GM06990 (cell line): ENCODE measurements at regions not wholly inside any gene's neighbourhood (a gene's known extent, or its start where the extent isn't known, plus 50 kb on each side); places are given as distances from the start of the nearest gene placed in this dataset.

Experiments used
- DNase-seq: peaks from one replicate; pipeline ENCODE4 v3.0.0-alpha.2; 2011; ENCODE audit not compliant: insufficient read length; ENCODE audit errors: extremely low read depth
- H3K27me3 ChIP-seq: replicated peaks from 2 replicates; pipeline ENCODE4 v1.6.0; 2011; ENCODE audit warnings: low read length; ENCODE audit not compliant: control insufficient read depth, insufficient read depth
- H3K36me3 ChIP-seq: 2 replicates; pipeline ENCODE4 v1.5.1; 2011; ENCODE audit warnings: low read length; ENCODE audit not compliant: control insufficient read depth, insufficient read depth
- H3K4me3 ChIP-seq: replicated peaks from 2 replicates; pipeline ENCODE4 v1.5.1; 2011; ENCODE audit warnings: low read depth, mild to moderate bottlenecking, control low read depth, low read length
- CTCF ChIP-seq: IDR thresholded peaks from 2 replicates; pipeline ENCODE4 v1.5.1; 2011; ENCODE audit warnings: low read length, control low read depth, mild to moderate bottlenecking, inconsistent platforms; ENCODE audit not compliant: insufficient read depth, poor library complexity, severe bottlenecking

- TF ChIP-seq CTCF = no peak
- Histone ChIP-seq H3K4me3 (no peak overlapping the region), H3K36me3 (no peaks in the 10 kb centered on the region), H3K27me3 (no peaks in the 10 kb centered on the region; the same call in 1 of the 2 replicates)
- DNase-seq = no peak
These were observed 138.3 kb upstream of the SALL1 start for GRCh38 chr16:51289336-51289735.

- no peak for TF ChIP-seq CTCF
- no peaks in the 10 kb centered on the region for H3K36me3 ChIP-seq
- no peak for DNase-seq
These were observed 136.2 kb upstream of the SALL1 start for GRCh38 chr16:51287121-51287755.

GRCh38 chr16:51286272-51286671 lies 135.2 kb upstream of the SALL1 start:
- Histone ChIP-seq H3K4me3 (no peak overlapping the region), H3K36me3 (no peaks in the 10 kb centered on the region), H3K27me3 (no peaks in the 10 kb centered on the region; the same call in 1 of the 2 replicates)
- no peak for TF ChIP-seq CTCF
- DNase-seq = no peak

More at GRCh38 chr16:51287121-51287755, 136.2 kb upstream of the SALL1 start:
- H3K27me3 ChIP-seq = no peaks in the 10 kb centered on the region; the same call in 1 of the 2 replicates
- H3K4me3 ChIP-seq = no peak overlapping the region

GRCh38 chr16:51276336-51276735 lies 125.3 kb upstream of the SALL1 start:
- TF ChIP-seq CTCF = no peak
- DNase-seq = no peak
- H3K4me3 ChIP-seq = no peak overlapping the region
- H3K27me3 ChIP-seq = no peaks in the 10 kb centered on the region
- no peaks in the 10 kb centered on the region for H3K36me3 ChIP-seq

- Histone ChIP-seq H3K4me3 (no peak overlapping the region), H3K36me3 (no peaks in the 10 kb centered on the region), H3K27me3 (no peaks in the 10 kb centered on the region)
- TF ChIP-seq CTCF = no peak
- no peak for DNase-seq
These were observed 121.3 kb upstream of the SALL1 start for GRCh38 chr16:51272420-51272819.
